ENCODE measurements at regions not wholly inside any gene's neighbourhood (a gene's known extent, or its start where the extent isn't known, plus 50 kb on each side); places are given as distances from the start of the nearest gene placed in this dataset.

- DNase-seq (ENCODE audit: low spot score) = no peak
Measured at GRCh38 chr6:140108167-140108566, 733.7 kb upstream of the CITED2 start.

DNA sequence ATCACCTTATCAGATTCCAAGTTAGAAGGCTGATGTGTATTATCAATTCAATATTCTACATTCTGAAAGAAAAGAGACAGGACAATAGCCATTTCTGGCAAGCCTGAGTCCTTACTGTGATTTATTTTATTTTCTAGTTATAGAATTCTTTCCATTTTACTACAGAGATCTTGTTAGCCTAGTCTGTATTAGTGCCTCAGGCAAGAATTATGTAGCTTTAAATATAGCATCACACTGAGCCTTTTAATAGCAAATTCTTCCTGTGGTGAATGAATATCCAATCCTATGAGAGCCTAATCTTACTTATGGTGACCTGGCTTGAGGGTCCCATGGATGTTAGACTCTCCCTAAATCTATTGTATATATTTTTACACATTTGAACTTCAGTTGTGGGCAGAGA is 732.8 kb upstream of the CITED2 start:
- DNase-seq (ENCODE audit: low spot score) = no peak

DNA sequence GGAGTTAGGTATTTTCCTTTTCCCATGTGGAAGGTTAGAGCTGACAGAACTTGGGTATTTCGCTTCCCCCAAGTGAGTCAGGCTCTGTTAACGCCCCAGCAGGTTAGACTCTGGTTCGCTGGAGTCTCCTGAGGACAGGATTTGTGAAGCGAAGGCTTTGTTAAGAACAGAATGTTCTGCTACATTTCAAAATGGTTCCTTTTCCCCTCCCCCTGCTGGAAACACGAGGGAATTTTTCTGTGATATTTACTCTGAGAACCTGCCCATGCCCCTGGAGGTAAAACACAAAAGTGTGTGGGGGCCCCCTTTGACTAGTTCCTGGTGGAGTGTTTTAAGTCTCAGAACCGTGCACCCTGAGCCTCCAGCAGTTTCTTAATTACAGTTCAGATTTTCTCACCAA is 731.4 kb upstream of the CITED2 start:
- DNase-seq (ENCODE audit: low spot score) = no peak

- DNase-seq (ENCODE audit: low spot score) = no peak
Measured at GRCh38 chr6:140105241-140105640, 730.8 kb upstream of the CITED2 start.

DNA sequence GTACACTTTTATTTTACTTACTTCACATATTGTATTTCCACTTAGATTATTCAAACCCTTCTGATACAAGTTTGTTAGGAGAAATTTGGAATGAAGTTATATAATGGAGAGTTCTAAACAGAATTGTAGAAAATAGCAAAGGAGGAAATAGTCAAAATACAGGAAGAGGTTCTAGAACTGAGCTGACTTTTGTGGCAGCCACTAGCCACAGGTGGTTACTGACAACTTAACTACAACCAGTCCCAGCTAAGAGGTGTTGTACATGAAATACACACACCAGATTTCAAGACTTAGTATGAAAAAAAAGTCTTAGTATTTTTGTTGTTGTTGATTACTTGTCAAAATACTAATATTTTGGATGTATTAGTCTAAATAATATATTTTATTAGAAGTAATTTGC is 727.4 kb upstream of the CITED2 start:
- no peak for DNase-seq (ENCODE audit: low spot score)

DNA sequence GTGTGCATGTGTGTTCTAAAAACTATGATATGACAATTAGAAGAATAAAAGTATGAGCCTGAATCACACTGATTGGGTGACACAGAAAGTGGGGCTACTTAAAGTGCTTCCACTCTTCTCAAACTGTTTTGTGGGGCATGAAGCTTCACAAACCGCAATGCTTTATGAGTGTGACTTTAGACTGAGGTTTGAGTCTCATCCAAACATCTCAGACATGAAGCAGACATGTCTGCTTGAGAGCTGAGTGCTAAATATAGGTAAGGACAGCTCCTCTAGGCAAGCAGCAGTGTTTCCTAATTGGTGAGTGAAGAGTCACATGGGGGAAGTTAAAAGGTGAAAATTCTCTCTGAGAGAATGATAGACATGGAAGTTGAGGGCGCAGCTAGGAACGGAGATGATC is 726.9 kb upstream of the CITED2 start:
- DNase-seq (ENCODE audit: low spot score) = no peak

- no peak for DNase-seq (ENCODE audit: low spot score)
Measured at GRCh38 chr6:140095532-140095931, 721.1 kb upstream of the CITED2 start.

DNA sequence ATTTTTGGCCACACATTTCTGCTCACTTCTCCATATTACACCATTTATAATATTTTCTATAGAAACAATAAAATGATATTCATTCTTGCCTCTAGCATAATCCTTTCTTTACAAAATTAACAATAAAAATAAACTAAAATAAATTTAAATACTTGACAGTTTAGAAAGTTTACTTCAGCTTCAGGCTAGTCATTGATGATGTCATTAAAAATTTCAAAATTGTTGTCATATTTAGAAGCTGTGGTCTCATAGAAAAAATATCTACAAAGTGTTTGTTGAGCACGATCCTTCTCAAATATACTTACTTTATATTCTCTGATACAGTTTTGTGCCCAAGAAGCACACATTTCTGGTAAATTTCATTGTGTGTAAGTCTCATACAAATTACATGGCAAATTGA is 717.4 kb upstream of the CITED2 start:
- no peak for DNase-seq (ENCODE audit: low spot score)

- no peak for DNase-seq (ENCODE audit: low spot score)
Measured at GRCh38 chr6:140090871-140091270, 716.4 kb upstream of the CITED2 start.

GRCh38 chr6:140083375-140083774 is 708.9 kb upstream of the CITED2 start:
- DNase-seq (ENCODE audit: low spot score) = no peak

GRCh38 chr6:140082867-140083297 is 708.4 kb upstream of the CITED2 start:
- no peak for DNase-seq (ENCODE audit: low spot score)

GRCh38 chr6:140079328-140079727 is 704.9 kb upstream of the CITED2 start:
- no peak for DNase-seq (ENCODE audit: low spot score)

DNA sequence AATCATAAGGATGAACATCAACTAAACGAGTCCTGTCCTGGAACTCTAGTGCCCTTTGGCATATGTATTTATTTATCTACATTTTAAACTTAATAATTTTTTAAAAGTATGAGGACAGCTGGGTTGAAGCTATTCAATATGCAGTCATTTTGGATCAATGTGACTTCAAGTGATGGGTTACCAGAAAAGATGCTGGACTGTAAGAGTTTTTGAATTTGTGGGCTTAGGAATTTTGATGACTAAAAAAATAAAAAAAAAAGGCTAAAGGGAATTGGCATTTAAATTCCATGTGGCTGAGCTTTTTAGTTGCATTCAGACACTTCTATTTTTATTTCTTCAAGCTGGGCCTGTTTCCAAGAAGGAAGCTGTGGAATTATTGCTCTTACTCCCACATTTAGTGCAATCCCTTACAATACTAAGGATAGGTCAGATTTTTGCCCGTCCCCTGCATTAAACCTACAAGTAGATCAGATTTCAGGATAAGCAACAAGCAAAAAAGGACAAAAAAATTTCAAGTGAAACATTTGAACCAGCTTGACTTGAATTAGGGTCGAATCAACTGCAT is 704.2 kb upstream of the CITED2 start:
- DNase-seq (ENCODE audit: low spot score) = no peak

DNA sequence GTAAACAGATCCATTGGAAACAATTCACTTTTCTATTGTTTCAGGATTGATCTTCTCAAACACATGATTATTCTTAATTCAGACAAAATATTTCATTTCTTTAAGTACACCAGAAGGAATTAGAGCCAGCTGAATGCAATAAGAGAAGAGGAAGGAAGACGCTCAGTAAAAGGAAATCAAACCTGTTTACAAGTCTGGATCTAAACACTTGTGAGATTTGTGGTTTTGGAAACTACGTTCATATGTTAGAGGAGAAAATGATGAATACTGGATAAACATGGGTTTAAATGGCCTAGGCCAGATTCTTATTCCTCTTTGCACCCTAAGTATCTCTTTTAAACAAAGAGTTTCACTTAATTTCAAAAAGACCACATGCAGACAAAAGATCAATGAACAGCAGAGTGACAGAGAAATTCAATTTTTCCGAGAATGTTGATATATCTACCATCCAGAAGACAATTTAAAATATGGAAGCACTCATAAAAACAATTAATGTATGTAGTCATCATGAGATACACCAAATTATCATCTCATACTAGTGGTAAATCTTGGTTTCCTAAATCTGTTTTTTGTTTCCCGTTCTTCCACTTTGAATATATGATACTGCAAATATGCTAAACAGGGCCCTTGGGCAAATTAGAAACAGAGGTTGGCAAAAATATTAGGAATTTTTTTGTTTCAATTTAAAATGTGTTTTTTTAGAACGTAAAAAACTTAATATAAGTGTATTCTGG is 703.5 kb upstream of the CITED2 start:
- DNase-seq (ENCODE audit: low spot score) = no peak

DNA sequence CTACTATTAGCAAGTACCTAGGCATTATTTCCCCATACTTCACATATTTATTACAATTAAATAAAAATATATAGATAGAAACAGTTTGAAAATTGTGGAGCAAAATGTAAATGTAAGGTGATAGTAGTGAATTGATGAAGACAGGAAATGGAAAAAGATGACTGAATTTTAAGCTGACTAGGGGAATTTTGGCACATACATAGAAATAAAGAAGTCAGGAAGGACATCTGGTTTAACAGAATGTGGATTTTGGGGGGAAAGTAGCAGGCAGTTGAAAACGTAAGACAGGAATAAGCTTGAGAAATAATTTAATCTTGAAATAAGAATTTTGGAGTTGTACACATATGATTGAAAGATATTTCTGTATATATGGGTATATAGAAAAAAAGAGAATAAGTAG is 701.7 kb upstream of the CITED2 start:
- no peak for DNase-seq (ENCODE audit: low spot score)

DNA sequence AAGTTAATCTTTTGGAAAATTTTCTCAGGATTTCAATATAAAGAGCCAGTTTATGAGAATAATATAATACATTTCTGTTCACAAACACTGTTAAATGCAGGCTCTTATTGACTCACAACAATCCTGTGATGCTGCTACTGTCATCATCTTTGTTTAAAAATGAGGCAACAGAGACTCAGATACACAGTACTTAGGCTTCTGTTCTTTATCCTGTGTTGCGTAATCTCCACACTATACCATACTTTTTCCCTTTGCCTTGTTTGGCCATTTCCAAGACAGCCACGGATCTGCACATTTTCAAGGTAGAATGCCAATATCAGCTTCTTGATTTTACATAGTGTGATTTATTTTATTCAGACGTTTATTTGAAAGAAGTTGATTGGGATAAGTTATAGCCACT is 699.0 kb upstream of the CITED2 start:
- no peak for DNase-seq (ENCODE audit: low spot score)

DNA sequence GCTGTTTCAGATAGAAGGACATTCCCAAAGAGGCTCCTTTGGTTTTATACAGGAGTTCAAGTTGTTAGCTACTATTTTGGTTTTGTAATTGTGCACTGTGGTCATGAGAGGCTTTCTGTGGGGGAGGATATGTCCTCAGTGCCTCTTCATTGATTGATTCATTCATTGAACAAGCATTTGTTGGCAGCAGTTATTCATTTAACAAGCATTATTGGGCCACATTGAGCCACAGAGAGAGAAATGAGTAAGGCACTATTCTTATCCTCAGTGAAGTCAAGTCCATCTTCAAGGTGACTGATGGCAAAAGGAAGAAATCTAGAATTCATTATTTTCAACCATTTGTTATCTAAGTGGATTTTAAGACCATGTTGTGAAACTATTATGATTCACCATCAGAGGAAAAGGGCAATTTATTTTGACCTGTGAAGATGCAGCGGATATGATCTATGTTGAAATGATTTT is 697.2 kb upstream of the CITED2 start:
- no peak for DNase-seq (ENCODE audit: low spot score)

GRCh38 chr6:140070846-140071473 is 696.5 kb upstream of the CITED2 start:
- DNase-seq (ENCODE audit: low spot score) = no peak

DNA sequence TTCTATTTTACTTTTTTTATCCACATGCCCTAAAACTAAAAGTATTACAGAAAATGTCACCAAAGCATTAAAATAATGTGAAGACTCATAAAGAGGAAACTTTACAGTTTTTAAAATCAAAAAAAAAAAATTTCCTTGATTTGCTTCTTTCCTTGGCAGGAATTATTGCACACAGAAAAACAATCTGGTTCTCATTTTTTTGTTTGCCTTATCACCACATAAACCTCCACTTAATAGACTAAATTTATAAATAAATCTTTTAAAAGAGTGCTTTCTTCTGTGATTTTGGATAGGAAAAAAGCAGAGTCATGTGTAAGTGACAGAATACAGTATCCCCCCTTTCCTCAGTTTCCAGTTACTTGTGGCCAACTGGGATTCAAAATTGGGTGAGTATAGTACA is 695.1 kb upstream of the CITED2 start:
- DNase-seq (ENCODE audit: low spot score) = no peak

DNA sequence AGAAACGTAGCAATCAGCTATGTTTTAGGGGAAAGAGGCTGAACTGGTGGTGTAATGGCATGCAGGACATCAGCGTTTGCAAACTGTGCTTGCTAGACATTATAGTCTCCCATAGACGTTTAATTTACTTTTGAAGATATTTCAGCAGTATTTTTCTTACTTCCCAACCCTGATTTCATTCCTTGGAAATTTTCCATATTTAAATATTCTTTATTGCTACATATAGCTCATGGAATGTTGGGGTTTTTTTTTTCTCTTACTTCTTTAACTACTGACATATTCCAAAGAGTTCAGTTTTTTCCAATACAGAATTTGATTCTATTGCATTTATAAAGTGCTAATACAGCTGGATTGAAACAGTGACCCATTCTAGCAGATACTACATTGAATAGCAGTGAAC is 694.4 kb upstream of the CITED2 start:
- no peak for DNase-seq (ENCODE audit: low spot score)

DNA sequence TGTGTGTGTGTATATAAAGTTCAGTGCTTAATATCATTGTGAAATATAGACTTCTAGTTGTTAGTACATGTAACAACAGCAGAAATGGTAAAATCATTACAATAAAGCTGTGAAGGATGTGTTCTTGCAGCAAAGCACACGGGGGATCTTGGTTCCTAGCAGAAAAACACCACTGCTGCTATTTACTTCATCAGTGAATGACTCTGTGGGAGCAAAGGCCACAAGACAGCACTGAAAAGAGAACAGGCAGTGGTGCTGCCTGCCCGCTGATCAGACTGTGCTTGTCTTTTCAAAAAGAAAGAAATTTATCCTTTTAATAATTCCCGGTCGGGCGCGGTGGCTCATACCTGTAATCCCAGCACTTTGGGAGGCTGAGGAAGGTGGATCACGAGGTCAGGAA is 689.9 kb upstream of the CITED2 start:
- DNase-seq (ENCODE audit: low spot score) = no peak

GRCh38 chr6:140063021-140063399 is 688.6 kb upstream of the CITED2 start:
- no peak for DNase-seq (ENCODE audit: low spot score)
